Thoracic aorta (tissue), 2 donors: ENCODE measurements at regions not wholly inside any gene's neighbourhood (a gene's known extent, or its start where the extent isn't known, plus 50 kb on each side); places are given as distances from the start of the nearest gene placed in this dataset.

Source experiments
- ATAC-seq: fragments of 150-250 bp; one replicate; pipeline ENCODE4 v1.8.0; 2017; ENCODE audit warnings: low read depth; ENCODE audit not compliant: insufficient number of reproducible peaks, low FRiP score
- DNase-seq: peaks from one replicate; pipeline ENCODE4 v3.0.0-alpha.2; 2020; ENCODE audit warnings: low spot score
- H3K27ac ChIP-seq, 2 donors: fragments of 200-600 bp; sonication (generic); 1 replicate in 1 of 2; 2 replicates in 1 of 2; pipeline ENCODE4 v1.5.1; 2016; ENCODE audit warnings: mild to moderate bottlenecking in 2 of 2, moderate library complexity in 2 of 2
- H3K27me3 ChIP-seq: fragments of 200-600 bp; sonication (generic); replicated peaks from 2 replicates; pipeline ENCODE4 v1.6.0; 2016; ENCODE audit warnings: mild to moderate bottlenecking; ENCODE audit not compliant: insufficient read depth
- H3K36me3 ChIP-seq: fragments of 200-600 bp; sonication (generic); one replicate; pipeline ENCODE4 v1.5.1; 2016
- H3K4me1 ChIP-seq, 2 donors: fragments of 200-600 bp; sonication (generic); 1 replicate in 1 of 2; 2 replicates in 1 of 2; pipeline versions ENCODE4 v1.5.1 to v1.6.0; 2016; ENCODE audit warnings: low read depth in 2 of 2, mild to moderate bottlenecking in 1 of 2; ENCODE audit not compliant: control insufficient read depth in 1 of 2
- H3K4me3 ChIP-seq: fragments of 200-600 bp; sonication (generic); 2 replicates; pipeline ENCODE4 v1.5.1; 2016; ENCODE audit warnings: mild to moderate bottlenecking
- H3K9me3 ChIP-seq: fragments of 200-600 bp; sonication (generic); 2 replicates; pipeline ENCODE4 v1.5.1; 2016
- CTCF ChIP-seq: fragments of 200-600 bp; sonication (generic); IDR thresholded peaks from one replicate; pipeline ENCODE4 v1.5.1; 2019; ENCODE audit warnings: antibody characterized with exemption

DNA sequence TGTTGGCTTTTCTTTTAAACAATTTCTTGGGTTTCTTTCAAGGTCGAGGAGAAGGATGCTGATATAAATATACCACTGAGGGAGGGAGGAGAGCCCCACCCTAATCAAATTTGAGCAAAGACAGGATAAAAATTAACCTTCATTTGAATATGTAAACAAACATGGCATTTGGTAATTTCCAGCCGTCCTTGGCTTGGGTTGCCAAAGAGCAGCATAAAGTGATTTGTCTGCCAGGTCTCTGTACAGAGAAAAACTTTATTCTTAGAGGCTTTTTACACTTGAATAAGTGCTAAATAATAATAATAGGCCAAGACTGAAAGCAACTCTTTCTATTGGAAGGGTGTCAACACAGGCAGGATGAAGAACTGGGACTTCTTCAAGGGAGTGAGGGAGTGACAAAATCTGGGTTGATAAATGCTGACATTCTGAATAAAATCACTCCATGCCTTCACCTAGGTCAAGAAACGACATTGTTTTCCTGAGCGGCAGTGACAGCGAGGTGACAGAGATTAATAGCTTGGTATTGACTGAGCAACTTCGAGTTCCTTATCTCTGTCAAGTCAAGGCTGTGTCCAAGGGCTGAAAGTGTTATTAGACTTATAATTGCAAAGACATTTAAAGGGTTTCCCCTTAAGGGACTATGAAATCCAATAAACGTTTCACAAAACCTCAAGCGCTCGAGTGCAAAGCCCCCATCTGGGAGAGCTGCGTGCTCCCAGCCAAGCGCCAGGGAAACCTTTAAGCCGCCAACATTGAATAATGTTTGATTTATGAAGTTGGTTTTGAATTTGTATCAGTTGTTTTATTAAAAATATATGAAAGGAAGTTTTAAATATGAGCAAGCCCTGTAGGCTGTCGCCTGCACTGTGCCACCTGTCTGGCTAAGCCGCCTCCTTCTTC is 269.5 kb upstream of the N4BP1 start:
- H3K4me1 ChIP-seq = no peaks in the 10 kb centered on the region
- no peak for ATAC-seq
- no peak overlapping the region for H3K4me3 ChIP-seq
- no peak overlapping the region for H3K27ac ChIP-seq
- no peaks in the 10 kb centered on the region for H3K36me3 ChIP-seq
- no peak for DNase-seq
- TF ChIP-seq CTCF = no peak
- no peaks in the 10 kb centered on the region for H3K27me3 ChIP-seq
- H3K9me3 ChIP-seq = no peaks in the 10 kb centered on the region

GRCh38 chr16:48877946-48878345 is 268.0 kb upstream of the N4BP1 start:
- Histone ChIP-seq H3K4me3 (no peak overlapping the region), H3K36me3 (no peaks in the 10 kb centered on the region), H3K27ac (no peak overlapping the region), H3K27me3 (no peaks in the 10 kb centered on the region), H3K4me1 (no peaks in the 10 kb centered on the region), H3K9me3 (no peaks in the 10 kb centered on the region)
- no peak for ATAC-seq
- no peak for DNase-seq
- TF ChIP-seq CTCF = no peak

DNA sequence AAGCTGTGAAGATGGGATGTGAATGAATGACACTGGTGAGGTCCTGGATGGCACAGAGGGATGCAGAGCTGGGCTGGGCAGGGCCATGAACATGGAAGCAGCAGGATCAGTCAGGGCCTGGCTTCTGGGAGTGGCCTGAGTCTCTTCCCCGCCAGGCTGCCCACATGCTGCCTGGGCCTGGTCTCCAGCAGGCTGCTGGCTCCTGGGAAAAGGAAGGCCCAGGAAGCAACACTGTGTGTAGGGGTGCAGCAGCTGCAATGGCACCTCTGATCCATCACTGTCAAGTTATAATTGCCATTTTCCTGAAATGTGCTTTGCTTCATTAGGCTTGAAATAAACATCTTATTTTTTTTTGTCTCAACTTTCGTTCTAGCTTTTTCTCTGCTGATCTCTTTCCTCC is 260.2 kb upstream of the N4BP1 start:
- H3K27ac ChIP-seq = no peak overlapping the region
- DNase-seq = no peak
- TF ChIP-seq CTCF = no peak
- no peaks in the 10 kb centered on the region for H3K27me3 ChIP-seq
- H3K9me3 ChIP-seq = no peaks in the 10 kb centered on the region
- no peak overlapping the region for H3K4me3 ChIP-seq
- no peak for ATAC-seq
- H3K36me3 ChIP-seq = no peaks in the 10 kb centered on the region
- no peaks in the 10 kb centered on the region for H3K4me1 ChIP-seq

DNA sequence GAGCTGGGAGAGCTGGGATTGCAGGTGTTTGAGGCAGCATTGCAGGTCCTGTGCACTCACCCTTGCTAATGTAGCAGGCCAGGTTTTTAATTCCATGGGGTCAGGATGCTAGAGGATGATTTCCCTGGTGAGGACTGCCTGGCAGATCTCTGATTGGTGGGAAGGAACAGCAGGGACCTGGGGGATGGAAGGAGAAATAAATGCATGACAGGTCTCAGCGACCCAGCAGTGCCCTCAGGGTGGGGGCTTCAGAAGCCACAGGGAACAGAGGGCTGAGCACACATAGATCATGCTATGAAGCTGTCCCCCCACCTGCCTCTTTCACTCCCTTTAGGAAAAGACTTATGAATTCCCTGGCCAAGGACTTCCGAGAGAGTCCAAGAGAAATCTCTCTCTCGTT is 255.5 kb upstream of the N4BP1 start:
- no peaks in the 10 kb centered on the region for H3K4me1 ChIP-seq
- no peak overlapping the region for H3K27ac ChIP-seq
- H3K4me3 ChIP-seq = no peak overlapping the region
- H3K9me3 ChIP-seq = no peaks in the 10 kb centered on the region
- ATAC-seq (no peak), DNase-seq (no peak)
- no peaks in the 10 kb centered on the region for H3K27me3 ChIP-seq
- no peaks in the 10 kb centered on the region for H3K36me3 ChIP-seq
- TF ChIP-seq CTCF = no peak

- no peak for ATAC-seq
- no peak overlapping the region for H3K4me3 ChIP-seq
- no peak overlapping the region for H3K27ac ChIP-seq
- H3K9me3 ChIP-seq = no peaks in the 10 kb centered on the region
- no peak for DNase-seq
- no peaks in the 10 kb centered on the region for H3K36me3 ChIP-seq
- no peaks in the 10 kb centered on the region for H3K4me1 ChIP-seq
- no peak for TF ChIP-seq CTCF
- no peaks in the 10 kb centered on the region for H3K27me3 ChIP-seq
Measured at GRCh38 chr16:48864055-48864454, 254.1 kb upstream of the N4BP1 start.
